GM12865 (cell line): ENCODE measurements at regions not wholly inside any gene's neighbourhood (a gene's known extent, or its start where the extent isn't known, plus 50 kb on each side); places are given as distances from the start of the nearest gene placed in this dataset.
"Not testable (repeated sequence)": the region's sequence is repeated elsewhere in the genome, so short reads cannot be mapped to it uniquely, and the experiment has no call there.

Experiments used
- DNase-seq: peaks from one replicate; pipeline ENCODE4 v3.0.0; 2010; ENCODE audit warnings: low read depth
- H3K4me3 ChIP-seq: 2 replicates; pipeline ENCODE4 v1.5.1; 2011; ENCODE audit warnings: mild to moderate bottlenecking, low read depth, low read length, control low read depth
- CTCF ChIP-seq: IDR thresholded peaks from 2 replicates; pipeline ENCODE4 v1.5.1; 2011; ENCODE audit warnings: low read length, control low read depth, low read depth, inconsistent platforms; ENCODE audit not compliant: insufficient read depth; ENCODE audit errors: missing control alignments

- TF ChIP-seq CTCF, result no peak
- no peak for DNase-seq
- H3K4me3 ChIP-seq, result no peak overlapping the region
These were observed 100.2 kb upstream of the SP4 start for GRCh38 chr7:21327422-21328409.

- no peak overlapping the region for H3K4me3 ChIP-seq
- TF ChIP-seq CTCF, result no peak
- no peak for DNase-seq
These were observed 97.3 kb upstream of the SP4 start for GRCh38 chr7:21330462-21331178.

GRCh38 chr7:21334906-21335305, 93.0 kb upstream of the SP4 start:
- DNase-seq, result no peak
- no peak overlapping the region for H3K4me3 ChIP-seq
- TF ChIP-seq CTCF, result no peak

GRCh38 chr7:21336743-21337142, 91.1 kb upstream of the SP4 start:
- TF ChIP-seq CTCF, result no peak
- H3K4me3 ChIP-seq, result no peak overlapping the region
- no peak for DNase-seq

- peak; percentile 35 for DNase-seq
- TF ChIP-seq CTCF, result no peak
These were observed 89.1 kb upstream of the SP4 start for GRCh38 chr7:21338728-21339164.

GRCh38 chr7:21344900-21345299, 83.0 kb upstream of the SP4 start:
- not testable (repeated sequence) for DNase-seq
- 0 out of 2 replicates have a peak overlapping the region, but pooled peaks have one; percentile 6 for H3K4me3 ChIP-seq

More at GRCh38 chr7:21338728-21339164, 89.1 kb upstream of the SP4 start:
- no peak overlapping the region for H3K4me3 ChIP-seq

GRCh38 chr7:21345361-21345760, 82.5 kb upstream of the SP4 start:
- 0 out of 2 replicates have a peak overlapping the region, but pooled peaks have one; percentile 6 for H3K4me3 ChIP-seq
- DNase-seq, result peak; percentile 96
- TF ChIP-seq CTCF, result no peak
